HUES48 (cell line): ENCODE measurements at regions not wholly inside any gene's neighbourhood (a gene's known extent, or its start where the extent isn't known, plus 50 kb on each side); places are given as distances from the start of the nearest gene placed in this dataset.

Source experiments
- H3K27ac ChIP-seq: one replicate; pipeline ENCODE4 v1.7.0; 2013; ENCODE audit warnings: low read depth, low read length, inconsistent platforms
- H3K27me3 ChIP-seq: 2 replicates; pipeline ENCODE4 v1.6.1; 2013; ENCODE audit warnings: mild to moderate bottlenecking, low read length; ENCODE audit not compliant: control insufficient read depth, insufficient read depth
- H3K36me3 ChIP-seq: 2 replicates; pipeline ENCODE4 v1.6.1; 2013; ENCODE audit warnings: low read length; ENCODE audit not compliant: control insufficient read depth, insufficient read depth
- H3K4me1 ChIP-seq: 2 replicates; pipeline ENCODE4 v1.6.1; 2013; ENCODE audit warnings: mild to moderate bottlenecking, low read length; ENCODE audit not compliant: control insufficient read depth, insufficient read depth
- H3K4me3 ChIP-seq: 2 replicates; pipeline ENCODE4 v1.5.1; 2013; ENCODE audit warnings: mild to moderate bottlenecking, low read depth, low read length
- H3K9ac ChIP-seq: 2 replicates; pipeline ENCODE4 v1.6.1; 2013; ENCODE audit warnings: mild to moderate bottlenecking, low read depth, low read length, moderate library complexity
- H3K9me3 ChIP-seq: 2 replicates; pipeline ENCODE4 v1.6.1; 2013; ENCODE audit warnings: low read length; ENCODE audit not compliant: control insufficient read depth, insufficient read depth

DNA sequence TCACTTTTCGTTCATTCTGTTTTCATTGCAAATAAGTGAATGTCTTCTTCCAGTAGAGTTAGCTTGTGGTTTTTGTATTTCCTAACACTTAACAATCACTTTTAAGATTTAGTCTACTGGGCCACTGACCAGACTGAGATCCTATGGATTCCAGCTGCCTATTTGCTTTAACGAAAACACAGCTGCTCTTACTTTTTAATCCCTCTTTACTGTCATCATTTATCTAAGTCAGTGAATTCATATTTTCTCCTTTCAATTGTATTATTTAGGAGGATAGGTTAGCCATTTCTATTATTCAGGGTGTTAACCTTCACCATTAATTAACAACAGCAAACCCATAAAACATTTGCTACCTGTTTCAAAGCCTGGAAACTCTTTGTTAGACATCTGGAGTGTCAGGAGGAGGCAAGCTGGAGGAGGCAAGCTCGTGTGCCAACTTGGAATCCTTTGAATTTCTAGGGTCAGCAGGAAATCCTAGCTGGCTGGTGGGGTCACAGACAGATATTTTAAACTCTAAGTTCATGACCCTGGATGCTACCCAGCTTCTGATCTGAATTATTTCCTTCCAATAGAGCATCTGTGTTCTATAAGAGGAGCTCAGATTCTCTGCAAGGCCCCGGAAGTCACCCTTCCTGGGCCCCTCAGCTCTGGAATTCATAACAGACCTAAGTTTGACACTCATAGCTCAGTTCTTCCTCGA is 385.3 kb downstream of the RBM43 start:
- Histone ChIP-seq H3K36me3 (no peaks in the 10 kb centered on the region), H3K9me3 (peaks cover 4% of the 10 kb centered on the region; the same call in 1 of the 2 replicates), H3K4me3 (no peak overlapping the region), H3K27ac (no peak overlapping the region), H3K9ac (no peak overlapping the region; the same call in 1 of the 2 replicates), H3K27me3 (no peaks in the 10 kb centered on the region), H3K4me1 (peaks cover 54% of the 10 kb centered on the region)

DNA sequence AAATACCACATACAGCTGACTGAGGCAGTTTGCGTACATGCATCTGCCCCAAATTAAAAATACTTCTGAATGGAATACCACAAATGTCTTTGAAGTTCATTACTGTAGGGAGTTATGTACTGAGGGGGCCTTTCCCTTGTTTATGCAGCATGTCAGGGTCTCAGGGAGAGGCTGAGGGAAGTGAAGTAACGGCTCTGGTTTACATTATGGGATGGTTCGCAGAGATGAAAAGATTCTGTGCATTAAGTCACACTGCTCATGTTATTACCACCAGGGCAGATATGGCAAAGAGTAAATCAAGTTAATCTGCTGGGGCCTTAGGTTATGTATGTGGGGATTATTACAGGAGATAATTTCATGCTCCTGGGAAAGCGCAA is 385.9 kb upstream of the RND3 start:
- Histone ChIP-seq H3K36me3 (no peaks in the 10 kb centered on the region), H3K9me3 (peaks cover 8% of the 10 kb centered on the region), H3K4me1 (peaks cover 71% of the 10 kb centered on the region), H3K9ac (no peak overlapping the region), H3K27ac (peak overlapping the region; percentile 68), H3K4me3 (no peak overlapping the region), H3K27me3 (no peaks in the 10 kb centered on the region)

DNA sequence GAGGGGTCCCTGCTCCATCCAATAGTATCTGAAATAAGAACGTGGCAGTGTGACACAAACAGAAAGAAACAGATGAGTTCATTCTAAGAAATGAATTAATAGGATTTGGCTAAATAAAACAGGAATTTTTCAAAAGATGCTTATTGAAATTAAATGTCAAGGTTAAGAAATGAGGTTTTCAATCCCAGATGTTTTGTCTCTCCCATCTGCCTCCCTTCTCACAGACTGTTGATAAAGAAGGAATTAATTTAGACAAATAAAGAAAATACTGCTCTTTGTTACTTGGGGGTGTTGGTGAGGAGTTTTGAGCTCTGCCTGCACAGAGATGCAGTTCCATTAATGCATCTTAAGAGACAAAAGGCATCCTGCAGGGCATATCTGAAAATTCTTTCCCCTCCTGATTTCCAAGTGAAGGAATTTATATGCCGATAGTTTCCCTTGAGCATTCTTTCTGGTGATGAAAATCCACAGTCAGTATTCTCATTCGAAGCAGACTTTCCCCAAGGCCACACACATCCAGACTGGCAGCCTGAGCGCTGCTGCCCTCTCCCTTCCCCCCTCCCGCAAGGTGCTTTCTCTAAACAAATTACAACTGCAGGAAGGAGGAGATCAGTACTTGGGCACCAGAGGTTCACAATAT is 385.4 kb upstream of the RND3 start:
- Histone ChIP-seq H3K27me3 (no peaks in the 10 kb centered on the region), H3K36me3 (no peaks in the 10 kb centered on the region), H3K27ac (peak overlapping the region; percentile 68), H3K4me1 (peaks cover 71% of the 10 kb centered on the region), H3K9me3 (peaks cover 10% of the 10 kb centered on the region), H3K9ac (no peak overlapping the region), H3K4me3 (no peak overlapping the region)

DNA sequence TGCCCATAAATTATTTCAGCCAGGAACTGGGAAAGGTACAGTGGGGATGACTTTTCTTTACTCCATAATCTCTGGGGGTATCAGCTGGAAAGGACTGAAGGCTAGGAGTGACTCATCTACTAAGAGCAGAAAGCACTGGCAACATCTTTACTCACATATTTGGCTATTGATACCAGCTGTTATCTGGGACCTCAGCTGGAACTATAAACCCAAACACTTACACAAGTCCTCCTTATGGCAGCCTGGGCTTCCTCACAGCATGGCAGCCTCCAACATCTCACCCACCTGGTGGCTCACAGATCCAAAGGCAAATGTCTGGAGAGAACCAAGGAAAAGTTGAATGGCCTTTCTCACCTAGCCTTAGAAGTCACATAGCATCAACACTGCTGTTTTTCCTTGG is 379.0 kb upstream of the RND3 start:
- H3K9me3 ChIP-seq = peaks cover 24% of the 10 kb centered on the region
- no peak overlapping the region for H3K4me3 ChIP-seq
- peaks cover 17% of the 10 kb centered on the region for H3K4me1 ChIP-seq
- no peaks in the 10 kb centered on the region for H3K27me3 ChIP-seq
- H3K9ac ChIP-seq = no peak overlapping the region
- H3K27ac ChIP-seq = no peak overlapping the region
- no peaks in the 10 kb centered on the region for H3K36me3 ChIP-seq

DNA sequence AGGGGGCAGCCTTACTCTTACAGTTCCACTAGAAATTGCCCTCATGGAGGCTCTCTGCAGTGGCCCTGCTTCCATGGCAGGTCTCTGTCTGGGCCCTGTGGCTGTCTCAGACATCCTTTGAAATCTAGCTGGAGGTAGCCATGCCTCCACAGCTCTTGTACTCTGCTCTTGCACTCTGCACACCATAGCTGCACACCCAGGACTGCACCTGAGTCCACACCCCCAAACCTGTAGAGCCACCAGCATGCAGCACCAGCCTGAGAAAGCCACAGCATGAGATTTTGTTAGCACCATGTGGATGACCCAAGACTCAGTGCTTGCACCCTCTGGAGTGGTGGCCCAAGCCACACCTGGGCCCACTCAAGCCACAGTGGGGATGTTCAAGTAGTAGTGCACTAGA is 376.2 kb upstream of the RND3 start:
- Histone ChIP-seq H3K4me1 (peaks cover 16% of the 10 kb centered on the region), H3K9ac (no peak overlapping the region), H3K4me3 (no peak overlapping the region), H3K36me3 (no peaks in the 10 kb centered on the region), H3K9me3 (peaks cover 22% of the 10 kb centered on the region), H3K27ac (no peak overlapping the region), H3K27me3 (no peaks in the 10 kb centered on the region)

DNA sequence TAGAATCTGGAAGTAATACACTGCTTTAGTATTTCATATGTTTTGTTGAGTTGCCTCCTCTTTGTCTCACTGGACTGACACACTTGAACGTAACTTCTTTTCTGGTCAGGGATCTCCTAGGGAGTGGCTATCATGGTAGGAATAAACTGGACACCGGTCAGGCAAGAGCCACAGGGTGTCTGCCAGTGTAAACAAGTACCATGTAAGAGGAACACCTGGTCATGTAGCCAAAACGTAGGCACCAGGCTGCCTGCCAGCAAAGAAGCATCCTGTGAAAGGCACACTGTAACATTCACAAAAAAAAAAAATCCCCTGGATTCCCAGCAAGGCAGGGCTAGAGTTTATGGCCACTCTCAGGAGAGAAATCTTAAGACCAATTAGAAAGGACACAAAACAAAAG is 372.8 kb upstream of the RND3 start:
- H3K4me1 ChIP-seq = peaks cover 16% of the 10 kb centered on the region
- H3K27me3 ChIP-seq = no peaks in the 10 kb centered on the region
- H3K27ac ChIP-seq = peak overlapping the region; percentile 66
- H3K4me3 ChIP-seq = no peak overlapping the region
- H3K9me3 ChIP-seq = peaks cover 18% of the 10 kb centered on the region
- no peaks in the 10 kb centered on the region for H3K36me3 ChIP-seq
- no peak overlapping the region for H3K9ac ChIP-seq

DNA sequence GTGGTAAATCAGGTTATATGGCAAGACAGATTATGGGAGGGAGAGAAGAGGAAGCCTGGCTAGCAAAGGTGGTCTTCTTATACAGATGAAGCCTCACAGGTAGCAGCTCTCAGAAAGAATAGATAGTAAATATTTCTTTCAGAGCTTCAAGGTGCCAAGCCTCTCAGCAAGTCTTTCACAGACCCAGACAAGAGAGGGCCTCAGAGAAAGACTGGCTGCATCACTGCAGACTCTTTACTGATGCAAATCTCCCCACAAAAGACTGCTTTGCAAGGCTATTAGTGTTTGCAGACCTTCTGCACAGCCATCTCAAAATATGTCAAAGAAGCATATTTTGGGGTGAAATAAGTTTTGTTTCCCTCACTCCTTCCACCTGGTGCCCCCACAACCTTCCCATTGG is 372.4 kb upstream of the RND3 start:
- peak overlapping the region; percentile 66 for H3K27ac ChIP-seq
- H3K9me3 ChIP-seq = peaks cover 18% of the 10 kb centered on the region
- H3K36me3 ChIP-seq = no peaks in the 10 kb centered on the region
- no peak overlapping the region for H3K9ac ChIP-seq
- H3K4me1 ChIP-seq = peaks cover 16% of the 10 kb centered on the region
- no peak overlapping the region for H3K4me3 ChIP-seq
- no peaks in the 10 kb centered on the region for H3K27me3 ChIP-seq

DNA sequence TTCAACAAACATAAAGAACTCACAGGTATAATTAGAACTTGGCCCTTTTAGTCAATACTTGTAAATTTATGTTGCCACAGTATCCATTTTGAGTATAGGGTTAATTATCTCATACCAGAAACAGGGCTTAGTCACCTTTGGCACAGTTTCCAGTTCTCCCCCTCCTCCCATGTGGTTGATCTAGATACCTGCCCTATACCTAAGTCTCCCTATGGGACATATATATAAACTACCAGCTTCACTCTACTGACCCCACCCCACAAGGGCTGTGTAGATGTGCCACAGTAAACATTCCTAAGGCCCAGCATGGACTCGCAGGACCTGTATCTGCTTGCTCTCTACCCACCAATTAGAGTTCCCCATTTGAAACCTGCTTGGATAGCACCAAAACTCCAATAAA is 371.7 kb upstream of the RND3 start:
- Histone ChIP-seq H3K4me1 (peaks cover 16% of the 10 kb centered on the region), H3K9ac (no peak overlapping the region), H3K4me3 (no peak overlapping the region), H3K27ac (peak overlapping the region; percentile 24), H3K36me3 (no peaks in the 10 kb centered on the region), H3K27me3 (no peaks in the 10 kb centered on the region), H3K9me3 (peaks cover 14% of the 10 kb centered on the region; the same call in 1 of the 2 replicates)

DNA sequence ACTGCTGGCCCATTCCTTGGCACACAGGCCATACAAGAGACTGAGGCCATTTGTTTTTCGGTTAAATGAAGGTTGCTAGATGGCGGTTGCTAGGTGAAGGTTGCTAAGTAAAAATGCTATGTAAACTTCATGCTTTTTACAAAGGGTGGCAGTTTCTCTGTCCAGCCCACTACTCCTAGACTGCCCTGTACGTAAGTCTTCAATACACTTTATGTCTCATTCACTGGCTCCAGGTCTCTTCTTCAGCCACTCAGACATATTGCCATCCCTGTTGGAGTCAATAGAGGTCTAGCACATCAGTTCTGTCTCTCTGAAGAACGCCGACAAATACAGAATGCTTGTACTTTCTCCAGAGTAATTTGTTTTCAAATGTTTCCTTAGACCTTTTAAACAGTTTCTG is 370.9 kb upstream of the RND3 start:
- Histone ChIP-seq H3K4me1 (peaks cover 16% of the 10 kb centered on the region), H3K9me3 (peaks cover 9% of the 10 kb centered on the region; the same call in 1 of the 2 replicates), H3K27ac (no peak overlapping the region), H3K27me3 (no peaks in the 10 kb centered on the region), H3K36me3 (no peaks in the 10 kb centered on the region), H3K9ac (no peak overlapping the region), H3K4me3 (no peak overlapping the region)

DNA sequence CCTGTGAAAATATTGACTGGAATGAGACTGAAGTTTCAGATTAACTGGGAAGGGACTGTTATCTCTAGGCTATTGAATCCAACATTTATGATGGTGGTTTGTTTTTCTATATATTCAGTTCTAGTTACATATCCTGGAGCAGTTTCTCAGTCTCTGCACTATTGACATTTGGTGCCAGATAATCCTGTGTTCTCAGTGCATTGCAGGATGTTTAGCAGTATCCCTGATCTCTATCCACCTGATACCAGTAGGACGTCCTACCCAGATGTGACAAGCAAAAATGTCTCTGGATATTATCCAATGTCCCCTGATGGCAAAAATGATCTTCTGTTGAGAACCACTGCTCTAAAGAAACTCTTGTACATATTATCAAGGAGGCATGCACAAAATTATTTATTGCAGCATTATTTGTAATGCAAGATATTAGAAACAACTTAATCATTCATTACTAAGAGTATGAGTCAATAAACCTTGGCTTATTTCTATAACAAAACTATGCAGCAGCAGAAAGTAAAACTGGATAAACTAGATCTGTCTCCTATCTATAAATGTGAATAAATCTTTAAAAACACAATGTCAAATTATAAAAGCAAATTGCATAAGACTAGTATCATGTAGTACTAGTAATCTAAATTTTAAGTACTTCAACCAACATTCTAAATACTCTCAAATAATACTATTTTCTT is 369.3 kb upstream of the RND3 start:
- Histone ChIP-seq H3K9me3 (peaks cover 9% of the 10 kb centered on the region; the same call in 1 of the 2 replicates), H3K27me3 (no peaks in the 10 kb centered on the region), H3K36me3 (no peaks in the 10 kb centered on the region), H3K4me3 (no peak overlapping the region), H3K4me1 (peaks cover 16% of the 10 kb centered on the region), H3K9ac (no peak overlapping the region), H3K27ac (no peak overlapping the region)

DNA sequence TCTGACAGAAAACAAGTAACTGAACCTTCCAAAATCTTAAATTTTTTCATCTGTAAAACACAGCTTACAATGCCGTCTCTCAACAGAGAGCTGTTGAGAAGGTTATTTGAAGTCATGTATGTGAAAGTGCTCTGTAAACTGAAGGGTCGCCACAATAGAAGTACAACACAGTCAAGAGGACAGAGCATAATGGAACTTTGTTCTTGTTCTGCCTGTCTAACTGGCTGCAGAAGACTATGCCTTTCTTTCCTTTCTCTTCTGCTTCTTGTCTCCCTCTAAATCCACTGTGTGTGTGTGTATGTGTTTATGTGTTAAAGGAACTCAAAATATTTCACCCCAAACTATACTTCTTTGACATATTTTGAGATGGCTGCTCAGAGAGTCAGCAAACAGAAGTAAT is 365.8 kb upstream of the RND3 start:
- no peak overlapping the region for H3K9ac ChIP-seq
- peaks cover 9% of the 10 kb centered on the region; the same call in 1 of the 2 replicates for H3K9me3 ChIP-seq
- H3K27me3 ChIP-seq = no peaks in the 10 kb centered on the region
- no peaks in the 10 kb centered on the region for H3K36me3 ChIP-seq
- no peak overlapping the region for H3K27ac ChIP-seq
- no peak overlapping the region for H3K4me3 ChIP-seq
- H3K4me1 ChIP-seq = 0 out of 2 replicates have a peak, but pooled peaks cover 6% of the 10 kb centered on the region
